ENCODE measurements at regions not wholly inside any gene's neighbourhood (a gene's known extent, or its start where the extent isn't known, plus 50 kb on each side); places are given as distances from the start of the nearest gene placed in this dataset.

- in situ Hi-C loops (cut with HindIII; ENCODE audit: low pct_unique_long_range_greater_than_20kb, low sequenced_read_pairs) = no loop called here
- DNase-seq (ENCODE audit: low read depth, low spot score) = no peak
Observed at GRCh38 chr5:71954329-71954728, 152.9 kb upstream of the MAP1B start.

- in situ Hi-C loops (cut with HindIII; ENCODE audit: low pct_unique_long_range_greater_than_20kb, low sequenced_read_pairs) = no loop called here
- no peak for DNase-seq (ENCODE audit: low read depth, low spot score)
Observed at GRCh38 chr5:71955723-71956122, 151.6 kb upstream of the MAP1B start.

GRCh38 chr5:71957292-71957898, 149.9 kb upstream of the MAP1B start:
- in situ Hi-C loops (cut with HindIII; ENCODE audit: low pct_unique_long_range_greater_than_20kb, low sequenced_read_pairs) = no loop called here
- no peak for DNase-seq (ENCODE audit: low read depth, low spot score)

GRCh38 chr5:71960195-71960594, 147.1 kb upstream of the MAP1B start:
- DNase-seq (ENCODE audit: low read depth, low spot score) = no peak
- in situ Hi-C loops (cut with HindIII; ENCODE audit: low pct_unique_long_range_greater_than_20kb, low sequenced_read_pairs) = no loop called here

GRCh38 chr5:71961786-71962185, 145.5 kb upstream of the MAP1B start:
- DNase-seq (ENCODE audit: low read depth, low spot score) = no peak

GRCh38 chr5:71969460-71969859, 137.8 kb upstream of the MAP1B start:
- in situ Hi-C loops (cut with HindIII; ENCODE audit: low pct_unique_long_range_greater_than_20kb, low sequenced_read_pairs) = no loop called here
- DNase-seq (ENCODE audit: low read depth, low spot score) = no peak

More at GRCh38 chr5:71961786-71962185, 145.5 kb upstream of the MAP1B start:
- in situ Hi-C loops (cut with HindIII; ENCODE audit: low pct_unique_long_range_greater_than_20kb, low sequenced_read_pairs) = no loop called here

- in situ Hi-C loops (cut with HindIII; ENCODE audit: low pct_unique_long_range_greater_than_20kb, low sequenced_read_pairs) = no loop called here
- no peak for DNase-seq (ENCODE audit: low read depth, low spot score)
Observed at GRCh38 chr5:71971862-71972261, 135.4 kb upstream of the MAP1B start.

- in situ Hi-C loops (cut with HindIII; ENCODE audit: low pct_unique_long_range_greater_than_20kb, low sequenced_read_pairs) = no loop called here
- no peak for DNase-seq (ENCODE audit: low read depth, low spot score)
Observed at GRCh38 chr5:71972777-71973473, 134.3 kb upstream of the MAP1B start.

GRCh38 chr5:71973563-71973962, 133.7 kb upstream of the MAP1B start:
- in situ Hi-C loops (cut with HindIII; ENCODE audit: low pct_unique_long_range_greater_than_20kb, low sequenced_read_pairs) = no loop called here
- no peak for DNase-seq (ENCODE audit: low read depth, low spot score)

- no peak for DNase-seq (ENCODE audit: low read depth, low spot score)
- in situ Hi-C loops (cut with HindIII; ENCODE audit: low pct_unique_long_range_greater_than_20kb, low sequenced_read_pairs) = no loop called here
Observed at GRCh38 chr5:71974165-71974564, 133.1 kb upstream of the MAP1B start.

- no peak for DNase-seq (ENCODE audit: low read depth, low spot score)
- in situ Hi-C loops (cut with HindIII; ENCODE audit: low pct_unique_long_range_greater_than_20kb, low sequenced_read_pairs) = no loop called here
Observed at GRCh38 chr5:71974622-71975021, 132.7 kb upstream of the MAP1B start.

GRCh38 chr5:71976449-71976848, 130.8 kb upstream of the MAP1B start:
- no peak for DNase-seq (ENCODE audit: low read depth, low spot score)
- in situ Hi-C loops (cut with HindIII; ENCODE audit: low pct_unique_long_range_greater_than_20kb, low sequenced_read_pairs) = no loop called here

- in situ Hi-C loops (cut with HindIII; ENCODE audit: low pct_unique_long_range_greater_than_20kb, low sequenced_read_pairs) = no loop called here
Observed at GRCh38 chr5:71977311-71977710, 130.0 kb upstream of the MAP1B start.

GRCh38 chr5:71978216-71978615, 129.1 kb upstream of the MAP1B start:
- in situ Hi-C loops (cut with HindIII; ENCODE audit: low pct_unique_long_range_greater_than_20kb, low sequenced_read_pairs) = no loop called here
- DNase-seq (ENCODE audit: low read depth, low spot score) = no peak

More at GRCh38 chr5:71977311-71977710, 130.0 kb upstream of the MAP1B start:
- no peak for DNase-seq (ENCODE audit: low read depth, low spot score)

- in situ Hi-C loops (cut with HindIII; ENCODE audit: low pct_unique_long_range_greater_than_20kb, low sequenced_read_pairs) = no loop called here
- DNase-seq (ENCODE audit: low read depth, low spot score) = no peak
Observed at GRCh38 chr5:71982717-71983395, 124.4 kb upstream of the MAP1B start.

GRCh38 chr5:71986101-71986500, 121.2 kb upstream of the MAP1B start:
- in situ Hi-C loops (cut with HindIII; ENCODE audit: low pct_unique_long_range_greater_than_20kb, low sequenced_read_pairs) = no loop called here
- no peak for DNase-seq (ENCODE audit: low read depth, low spot score)

GRCh38 chr5:71988808-71989207, 118.5 kb upstream of the MAP1B start:
- DNase-seq (ENCODE audit: low read depth, low spot score) = no peak
- in situ Hi-C loops (cut with HindIII; ENCODE audit: low pct_unique_long_range_greater_than_20kb, low sequenced_read_pairs) = no loop called here

- no peak for DNase-seq (ENCODE audit: low read depth, low spot score)
- in situ Hi-C loops (cut with HindIII; ENCODE audit: low pct_unique_long_range_greater_than_20kb, low sequenced_read_pairs) = no loop called here
Observed at GRCh38 chr5:71993600-71993999, 113.7 kb upstream of the MAP1B start.

- in situ Hi-C loops (cut with HindIII; ENCODE audit: low pct_unique_long_range_greater_than_20kb, low sequenced_read_pairs) = no loop called here
Observed at GRCh38 chr5:71996789-71997188, 110.5 kb upstream of the MAP1B start.

More at GRCh38 chr5:71996789-71997188, 110.5 kb upstream of the MAP1B start:
- DNase-seq (ENCODE audit: low read depth, low spot score) = no peak

Measured in SK-MEL-5 (cell line).